ACC112 (cell line): ENCODE measurements at regions not wholly inside any gene's neighbourhood (a gene's known extent, or its start where the extent isn't known, plus 50 kb on each side); places are given as distances from the start of the nearest gene placed in this dataset.
"Not testable (repeated sequence)": the region's sequence is repeated elsewhere in the genome, so short reads cannot be mapped to it uniquely, and the experiment has no call there.

Source experiments
- H2AFZ ChIP-seq: fragments of 200-600 bp; sonication (generic); one replicate; pipeline ENCODE4 v1.6.0; 2017; ENCODE audit warnings: antibody characterized with exemption, low read length; ENCODE audit not compliant: unreplicated experiment
- H3K27ac ChIP-seq: fragments of 200-600 bp; sonication (generic); 2 replicates; pipeline ENCODE4 v1.5.1; 2014; ENCODE audit warnings: low read depth, mild to moderate bottlenecking, antibody characterized with exemption, low read length, moderate library complexity
- H3K27me3 ChIP-seq: fragments of 200-600 bp; sonication (generic); 2 replicates; pipeline ENCODE4 v1.6.1; 2014; ENCODE audit warnings: mild to moderate bottlenecking, antibody characterized with exemption, low read length, moderate library complexity, mixed read lengths; ENCODE audit not compliant: insufficient read depth
- H3K36me3 ChIP-seq: fragments of 200-600 bp; sonication (generic); 2 replicates; pipeline ENCODE4 v1.6.1; 2016; ENCODE audit warnings: mild to moderate bottlenecking, antibody characterized with exemption, low read length, moderate library complexity, mixed read lengths; ENCODE audit not compliant: insufficient read depth
- H3K4me1 ChIP-seq: fragments of 200-600 bp; sonication (generic); one replicate; pipeline ENCODE4 v1.6.1; 2016; ENCODE audit warnings: low read length, mixed read lengths; ENCODE audit not compliant: insufficient read depth, unreplicated experiment, control insufficient read depth
- H3K4me3 ChIP-seq: fragments of 200-600 bp; sonication (generic); 2 replicates; pipeline ENCODE4 v1.5.1; 2014; ENCODE audit warnings: mild to moderate bottlenecking, low read depth, low read length
- H3K79me2 ChIP-seq: fragments of 200-600 bp; sonication (generic); one replicate; pipeline ENCODE4 v1.6.0; 2016; ENCODE audit warnings: low read length; ENCODE audit not compliant: control insufficient read depth, unreplicated experiment, insufficient read depth

GRCh38 chr6:80988892-80989291 lies 763.6 kb downstream of the TENT5A start:
- Histone ChIP-seq H3K4me3 (no peak overlapping the region), H3K36me3 (peaks cover 3% of the 10 kb centered on the region; the same call in 1 of the 2 replicates), H3K27me3 (no peaks in the 10 kb centered on the region), H2AFZ (no peak overlapping the region), H3K4me1 (no peaks in the 10 kb centered on the region), H3K27ac (no peak overlapping the region), H3K79me2 (no peaks in the 10 kb centered on the region)

- Histone ChIP-seq H3K4me3 (no peak overlapping the region), H3K79me2 (no peaks in the 10 kb centered on the region), H3K36me3 (peaks cover 3% of the 10 kb centered on the region; the same call in 1 of the 2 replicates), H2AFZ (no peak overlapping the region), H3K4me1 (no peaks in the 10 kb centered on the region), H3K27me3 (no peaks in the 10 kb centered on the region), H3K27ac (no peak overlapping the region)
Measured at GRCh38 chr6:80988286-80988685, 764.2 kb downstream of the TENT5A start.

- not testable (repeated sequence) for H3K36me3 ChIP-seq, H2AFZ ChIP-seq, H3K4me1 ChIP-seq, H3K79me2 ChIP-seq, H3K4me3 ChIP-seq, H3K27me3 ChIP-seq, H3K27ac ChIP-seq
Measured at GRCh38 chr6:80981226-80981625, 771.3 kb downstream of the TENT5A start.

DNA sequence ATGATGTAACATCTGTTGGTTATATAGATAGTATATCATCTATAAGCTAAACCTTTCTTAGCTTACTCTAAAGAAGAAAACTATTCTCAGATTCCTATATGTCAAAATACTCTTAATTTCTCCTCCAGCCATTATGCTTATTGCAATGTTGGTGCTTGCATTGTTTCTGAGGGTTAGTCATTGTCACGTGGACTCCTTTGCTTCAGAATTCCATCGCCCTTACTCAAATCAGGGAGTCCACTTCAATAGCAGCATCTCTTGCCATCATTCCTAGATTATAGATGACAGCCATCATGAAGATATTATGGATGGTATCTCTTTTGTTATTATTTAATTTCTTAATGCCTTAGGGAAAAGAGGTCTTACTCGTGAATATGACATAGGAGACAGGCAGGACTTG lies 776.1 kb downstream of the TENT5A start:
- H3K27ac ChIP-seq = no peak overlapping the region
- no peaks in the 10 kb centered on the region for H3K4me1 ChIP-seq
- no peak overlapping the region for H2AFZ ChIP-seq
- H3K27me3 ChIP-seq = no peaks in the 10 kb centered on the region
- no peaks in the 10 kb centered on the region for H3K36me3 ChIP-seq
- H3K79me2 ChIP-seq = no peaks in the 10 kb centered on the region
- no peak overlapping the region for H3K4me3 ChIP-seq

GRCh38 chr6:80974579-80974978 lies 777.9 kb downstream of the TENT5A start:
- no peaks in the 10 kb centered on the region for H3K79me2 ChIP-seq
- no peaks in the 10 kb centered on the region for H3K36me3 ChIP-seq
- no peaks in the 10 kb centered on the region for H3K4me1 ChIP-seq
- H3K4me3 ChIP-seq = no peak overlapping the region
- H2AFZ ChIP-seq = no peak overlapping the region
- H3K27ac ChIP-seq = no peak overlapping the region
- no peaks in the 10 kb centered on the region for H3K27me3 ChIP-seq

GRCh38 chr6:80969439-80969838 lies 783.0 kb downstream of the TENT5A start:
- H3K36me3 ChIP-seq = no peaks in the 10 kb centered on the region
- H2AFZ ChIP-seq = no peak overlapping the region
- H3K79me2 ChIP-seq = no peaks in the 10 kb centered on the region
- no peak overlapping the region for H3K27ac ChIP-seq
- no peak overlapping the region for H3K4me3 ChIP-seq
- no peaks in the 10 kb centered on the region for H3K27me3 ChIP-seq
- no peaks in the 10 kb centered on the region for H3K4me1 ChIP-seq

DNA sequence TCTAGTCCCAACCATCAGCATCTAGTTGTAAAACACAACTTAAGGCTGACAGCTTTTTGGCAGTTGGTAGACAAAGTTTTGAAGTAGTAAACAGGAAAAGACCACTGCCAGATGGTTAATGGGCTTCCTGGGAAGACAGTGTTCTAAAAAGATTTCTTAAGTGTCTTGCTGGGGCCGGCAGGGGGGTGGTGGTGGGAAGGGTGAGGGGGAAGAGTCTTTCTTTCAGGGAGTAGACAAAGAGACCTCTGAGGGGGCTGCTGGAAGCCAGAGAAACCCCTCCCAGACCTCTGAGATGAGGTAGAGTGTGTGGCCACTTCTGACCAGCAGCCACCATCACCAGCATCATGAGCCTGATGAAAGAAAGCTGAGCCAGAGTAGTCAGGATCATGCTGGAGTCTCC lies 784.9 kb downstream of the TENT5A start:
- no peaks in the 10 kb centered on the region for H3K36me3 ChIP-seq
- no peaks in the 10 kb centered on the region for H3K27me3 ChIP-seq
- H2AFZ ChIP-seq = no peak overlapping the region
- H3K4me1 ChIP-seq = no peaks in the 10 kb centered on the region
- H3K79me2 ChIP-seq = no peaks in the 10 kb centered on the region
- H3K27ac ChIP-seq = no peak overlapping the region
- H3K4me3 ChIP-seq = no peak overlapping the region

- H3K27ac ChIP-seq = no peak overlapping the region
- no peaks in the 10 kb centered on the region for H3K79me2 ChIP-seq
- H3K4me1 ChIP-seq = no peaks in the 10 kb centered on the region
- H3K27me3 ChIP-seq = no peaks in the 10 kb centered on the region
- H3K4me3 ChIP-seq = no peak overlapping the region
- H3K36me3 ChIP-seq = no peaks in the 10 kb centered on the region
- H2AFZ ChIP-seq = no peak overlapping the region
Measured at GRCh38 chr6:80962382-80962781, 790.1 kb downstream of the TENT5A start.

DNA sequence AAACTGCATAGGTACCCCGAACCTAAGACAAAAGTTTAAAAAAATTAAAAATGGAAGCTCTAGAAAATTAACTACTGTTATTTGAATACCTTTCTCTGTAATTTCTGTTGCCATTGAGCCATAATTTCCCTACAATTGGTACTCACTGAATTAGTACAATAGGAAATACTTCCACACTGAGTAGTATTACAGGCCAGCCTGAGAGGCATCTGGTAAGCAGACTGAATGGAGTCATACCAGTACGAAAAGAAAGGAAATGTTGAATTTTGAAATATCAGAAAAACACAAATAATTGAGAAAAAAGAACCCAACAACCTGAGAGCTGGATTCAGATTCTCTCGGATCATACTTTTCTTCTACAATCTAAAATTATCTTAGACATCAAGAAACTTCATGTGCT lies 791.3 kb downstream of the TENT5A start:
- no peak overlapping the region for H2AFZ ChIP-seq
- no peak overlapping the region for H3K4me3 ChIP-seq
- no peaks in the 10 kb centered on the region for H3K79me2 ChIP-seq
- H3K27me3 ChIP-seq = no peaks in the 10 kb centered on the region
- H3K27ac ChIP-seq = no peak overlapping the region
- H3K4me1 ChIP-seq = no peaks in the 10 kb centered on the region
- no peaks in the 10 kb centered on the region for H3K36me3 ChIP-seq

GRCh38 chr6:80959034-80959433 lies 793.4 kb downstream of the TENT5A start:
- Histone ChIP-seq H3K27ac (no peak overlapping the region), H3K4me1 (no peaks in the 10 kb centered on the region), H2AFZ (no peak overlapping the region)

GRCh38 chr6:80956898-80957297 lies 795.6 kb downstream of the TENT5A start:
- Histone ChIP-seq H3K27me3 (no peaks in the 10 kb centered on the region), H3K36me3 (no peaks in the 10 kb centered on the region), H3K4me3 (no peak overlapping the region), H3K27ac (no peak overlapping the region), H2AFZ (no peak overlapping the region), H3K4me1 (no peaks in the 10 kb centered on the region), H3K79me2 (no peaks in the 10 kb centered on the region)

More at GRCh38 chr6:80959034-80959433, 793.4 kb downstream of the TENT5A start:
- H3K4me3 ChIP-seq = no peak overlapping the region
- no peaks in the 10 kb centered on the region for H3K27me3 ChIP-seq
- H3K79me2 ChIP-seq = no peaks in the 10 kb centered on the region
- H3K36me3 ChIP-seq = no peaks in the 10 kb centered on the region
